ENCODE measurements at regions not wholly inside any gene's neighbourhood (a gene's known extent, or its start where the extent isn't known, plus 50 kb on each side); places are given as distances from the start of the nearest gene placed in this dataset.

GRCh38 chr12:126843915-126844669 is 1422.9 kb upstream of the TMEM132C start:
- H3K27me3 ChIP-seq, result no peaks in the 10 kb centered on the region
- TF ChIP-seq Cebpa-rat (IDR thresholded peaks at IDR 0.05), result no peak
- no peak overlapping the region for H3K4me3 ChIP-seq
- no peak overlapping the region for H3K27ac ChIP-seq
- H3K4me1 ChIP-seq, result no peaks in the 10 kb centered on the region
- no peaks in the 10 kb centered on the region for H4K20me1 ChIP-seq
- no peaks in the 10 kb centered on the region; the same call in 1 of the 2 replicates for H3K9me3 ChIP-seq
- no peak overlapping the region for H3K4me2 ChIP-seq
- no peaks in the 10 kb centered on the region for H3K36me3 ChIP-seq
- H3K9ac ChIP-seq, result no peak overlapping the region

- H3K27ac ChIP-seq, result no peak overlapping the region
- H3K4me1 ChIP-seq, result no peaks in the 10 kb centered on the region
- H3K36me3 ChIP-seq, result no peaks in the 10 kb centered on the region
- no peaks in the 10 kb centered on the region for H3K9me3 ChIP-seq
- H3K4me2 ChIP-seq, result no peak overlapping the region
- H3K4me3 ChIP-seq, result no peak overlapping the region
- H4K20me1 ChIP-seq, result no peaks in the 10 kb centered on the region
- no peaks in the 10 kb centered on the region for H3K27me3 ChIP-seq
- TF ChIP-seq Cebpa-rat (IDR thresholded peaks at IDR 0.05), result no peak
- no peak overlapping the region for H3K9ac ChIP-seq
Observed at GRCh38 chr12:126847005-126847629, 1419.9 kb upstream of the TMEM132C start.

DNA sequence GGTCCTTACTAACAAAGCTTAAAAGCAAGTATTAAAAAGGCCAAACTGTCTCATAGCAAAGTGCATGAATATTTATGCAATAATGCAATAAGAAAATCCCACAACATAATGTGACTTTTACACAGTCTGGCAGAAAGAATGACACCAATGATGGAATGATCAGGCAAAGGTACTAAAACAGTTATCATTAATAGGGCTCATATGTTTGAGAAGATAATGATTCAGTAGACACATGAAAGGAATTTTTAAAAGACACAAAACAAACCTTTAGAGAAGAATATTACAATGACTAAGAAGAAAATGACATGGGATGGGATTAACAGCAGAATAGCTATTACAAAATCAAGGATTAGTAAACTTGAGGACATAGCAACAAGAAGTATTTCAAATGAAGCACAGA is 1411.2 kb upstream of the TMEM132C start:
- Histone ChIP-seq H3K36me3 (no peaks in the 10 kb centered on the region), H3K27me3 (no peaks in the 10 kb centered on the region), H3K4me2 (no peak overlapping the region), H3K4me1 (no peaks in the 10 kb centered on the region), H3K4me3 (no peak overlapping the region), H3K27ac (no peak overlapping the region), H4K20me1 (no peaks in the 10 kb centered on the region), H3K9me3 (no peaks in the 10 kb centered on the region), H3K9ac (no peak overlapping the region)
- no peak for TF ChIP-seq Cebpa-rat (IDR thresholded peaks at IDR 0.05)

GRCh38 chr12:126856958-126857357 is 1410.0 kb upstream of the TMEM132C start:
- Histone ChIP-seq H3K9ac (no peak overlapping the region), H3K4me1 (no peaks in the 10 kb centered on the region), H3K9me3 (no peaks in the 10 kb centered on the region), H3K27me3 (no peaks in the 10 kb centered on the region), H4K20me1 (no peaks in the 10 kb centered on the region), H3K36me3 (no peaks in the 10 kb centered on the region), H3K4me3 (no peak overlapping the region), H3K27ac (no peak overlapping the region), H3K4me2 (no peak overlapping the region)
- TF ChIP-seq Cebpa-rat (IDR thresholded peaks at IDR 0.05), result no peak

- Histone ChIP-seq H3K9ac (no peak overlapping the region), H3K9me3 (no peaks in the 10 kb centered on the region), H3K36me3 (no peaks in the 10 kb centered on the region), H4K20me1 (no peaks in the 10 kb centered on the region), H3K27ac (no peak overlapping the region), H3K4me1 (no peaks in the 10 kb centered on the region), H3K4me2 (no peak overlapping the region), H3K27me3 (no peaks in the 10 kb centered on the region), H3K4me3 (no peak overlapping the region)
- TF ChIP-seq Cebpa-rat (IDR thresholded peaks at IDR 0.05), result no peak
Observed at GRCh38 chr12:126858560-126858959, 1408.4 kb upstream of the TMEM132C start.

- Histone ChIP-seq H4K20me1 (no peaks in the 10 kb centered on the region), H3K4me1 (no peaks in the 10 kb centered on the region)
Observed at GRCh38 chr12:126860210-126860609, 1406.8 kb upstream of the TMEM132C start.

DNA sequence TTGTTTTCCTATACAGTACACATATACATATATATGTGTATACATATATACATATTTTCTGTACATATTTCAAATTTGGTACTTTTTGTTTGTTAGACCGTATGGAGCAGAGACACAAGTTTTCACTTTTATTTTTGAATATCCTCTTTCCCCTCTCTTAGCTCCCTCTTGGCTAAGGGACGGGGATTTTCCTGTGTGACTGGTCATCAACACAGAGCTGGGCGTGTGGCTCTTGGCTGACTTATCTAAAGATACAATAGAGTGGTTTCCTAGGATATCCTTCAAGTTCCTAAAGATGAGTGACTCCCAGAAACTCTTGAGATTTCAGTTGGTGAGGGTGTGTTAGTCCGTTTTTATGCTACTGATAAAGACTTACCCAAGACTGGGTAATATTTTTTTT is 1404.5 kb upstream of the TMEM132C start:
- H3K27me3 ChIP-seq, result no peaks in the 10 kb centered on the region
- H3K4me3 ChIP-seq, result no peak overlapping the region
- H3K9me3 ChIP-seq, result no peaks in the 10 kb centered on the region
- no peak overlapping the region for H3K27ac ChIP-seq
- no peaks in the 10 kb centered on the region for H3K4me1 ChIP-seq
- TF ChIP-seq Cebpa-rat (IDR thresholded peaks at IDR 0.05), result no peak
- no peak overlapping the region for H3K4me2 ChIP-seq
- no peaks in the 10 kb centered on the region for H4K20me1 ChIP-seq
- no peak overlapping the region for H3K9ac ChIP-seq
- no peaks in the 10 kb centered on the region for H3K36me3 ChIP-seq

More at GRCh38 chr12:126860210-126860609, 1406.8 kb upstream of the TMEM132C start:
- Histone ChIP-seq H3K27ac (no peak overlapping the region), H3K27me3 (no peaks in the 10 kb centered on the region), H3K4me3 (no peak overlapping the region), H3K4me2 (no peak overlapping the region), H3K36me3 (no peaks in the 10 kb centered on the region), H3K9ac (no peak overlapping the region), H3K9me3 (no peaks in the 10 kb centered on the region)
- no peak for TF ChIP-seq Cebpa-rat (IDR thresholded peaks at IDR 0.05)

- no peak overlapping the region for H3K27ac ChIP-seq
- TF ChIP-seq Cebpa-rat (IDR thresholded peaks at IDR 0.05), result no peak
- no peaks in the 10 kb centered on the region for H3K9me3 ChIP-seq
- H3K36me3 ChIP-seq, result no peaks in the 10 kb centered on the region
- no peaks in the 10 kb centered on the region for H3K4me1 ChIP-seq
- H3K4me2 ChIP-seq, result no peak overlapping the region
- no peaks in the 10 kb centered on the region for H4K20me1 ChIP-seq
- no peaks in the 10 kb centered on the region for H3K27me3 ChIP-seq
- H3K9ac ChIP-seq, result no peak overlapping the region
- H3K4me3 ChIP-seq, result no peak overlapping the region
Observed at GRCh38 chr12:126869644-126870043, 1397.3 kb upstream of the TMEM132C start.

GRCh38 chr12:126873701-126874100 is 1393.3 kb upstream of the TMEM132C start:
- no peaks in the 10 kb centered on the region for H3K27me3 ChIP-seq
- H4K20me1 ChIP-seq, result no peaks in the 10 kb centered on the region
- no peak overlapping the region for H3K27ac ChIP-seq
- no peak overlapping the region for H3K4me2 ChIP-seq
- no peak overlapping the region for H3K4me3 ChIP-seq
- H3K36me3 ChIP-seq, result no peaks in the 10 kb centered on the region
- no peaks in the 10 kb centered on the region for H3K4me1 ChIP-seq
- H3K9me3 ChIP-seq, result no peaks in the 10 kb centered on the region
- TF ChIP-seq Cebpa-rat (IDR thresholded peaks at IDR 0.05), result no peak
- H3K9ac ChIP-seq, result no peak overlapping the region

- Histone ChIP-seq H3K9ac (no peak overlapping the region), H3K27me3 (no peaks in the 10 kb centered on the region), H3K27ac (no peak overlapping the region), H3K4me1 (no peaks in the 10 kb centered on the region), H3K4me3 (no peak overlapping the region), H3K4me2 (no peak overlapping the region), H4K20me1 (no peaks in the 10 kb centered on the region), H3K36me3 (no peaks in the 10 kb centered on the region), H3K9me3 (no peaks in the 10 kb centered on the region)
- TF ChIP-seq Cebpa-rat (IDR thresholded peaks at IDR 0.05), result no peak
Observed at GRCh38 chr12:126874427-126875026, 1392.4 kb upstream of the TMEM132C start.
